Vagina (tissue), 2 donors: ENCODE measurements at regions not wholly inside any gene's neighbourhood (a gene's known extent, or its start where the extent isn't known, plus 50 kb on each side); places are given as distances from the start of the nearest gene placed in this dataset.

Experiments used
- POLR2A ChIP-seq, 2 donors: fragments of 450-650 bp; IDR thresholded peaks; one replicate each; pipeline ENCODE4 v1.6.1; 2017; ENCODE audit warnings: antibody characterized with exemption in 2 of 2, mild to moderate bottlenecking in 2 of 2, moderate library complexity in 2 of 2
- TF ChIP-seq, protein P1 (sequence below), 3 experiments: fragments of 450-650 bp in 2 of 3; fragments of 200-600 bp in 1 of 3; sonication (generic) in 1 of 3; IDR thresholded peaks; one replicate each; pipeline ENCODE4 v1.5.1; 2017 to 2019; ENCODE audit warnings: antibody characterized with exemption in 3 of 3, mild to moderate bottlenecking in 2 of 3, moderate library complexity in 2 of 3

DNA sequence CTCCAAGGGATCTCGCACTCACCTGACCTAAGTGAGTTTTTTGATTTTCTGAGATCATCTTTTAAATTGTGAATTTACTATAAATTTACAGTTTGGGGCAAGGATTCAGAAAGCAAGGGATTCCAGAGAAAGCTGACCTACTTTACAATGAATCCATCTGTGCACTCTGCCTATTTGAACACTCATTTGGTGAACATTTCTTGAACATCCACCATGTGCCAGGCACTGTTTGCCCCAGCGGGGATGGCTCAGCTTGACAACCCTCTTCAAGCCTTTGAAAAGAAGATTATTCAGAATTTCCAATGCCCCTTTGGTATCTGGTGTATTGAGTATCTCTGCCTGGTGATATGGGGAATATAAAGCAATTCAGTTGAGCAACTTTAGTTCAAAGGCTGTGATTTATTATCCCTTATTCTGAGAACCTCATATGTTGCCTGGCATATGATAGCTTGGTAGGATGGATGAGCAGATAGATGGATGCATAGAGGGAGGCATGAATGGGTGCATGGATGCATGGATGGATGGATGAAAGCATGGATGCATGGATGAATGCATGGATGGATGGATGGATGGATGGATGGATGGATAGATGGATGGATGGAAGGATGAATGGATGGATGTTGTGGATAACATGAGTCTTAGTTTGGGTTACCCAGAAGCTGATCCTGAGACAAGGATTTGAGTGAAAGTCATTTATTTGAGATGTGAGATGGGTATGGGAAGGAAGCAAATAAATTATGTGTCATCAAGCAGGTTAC, 149.7 kb upstream of the ZNF366 start:
- TF ChIP-seq POLR2A (IDR thresholded peaks at IDR 0.05): no peak
- TF ChIP-seq, protein P1, sequence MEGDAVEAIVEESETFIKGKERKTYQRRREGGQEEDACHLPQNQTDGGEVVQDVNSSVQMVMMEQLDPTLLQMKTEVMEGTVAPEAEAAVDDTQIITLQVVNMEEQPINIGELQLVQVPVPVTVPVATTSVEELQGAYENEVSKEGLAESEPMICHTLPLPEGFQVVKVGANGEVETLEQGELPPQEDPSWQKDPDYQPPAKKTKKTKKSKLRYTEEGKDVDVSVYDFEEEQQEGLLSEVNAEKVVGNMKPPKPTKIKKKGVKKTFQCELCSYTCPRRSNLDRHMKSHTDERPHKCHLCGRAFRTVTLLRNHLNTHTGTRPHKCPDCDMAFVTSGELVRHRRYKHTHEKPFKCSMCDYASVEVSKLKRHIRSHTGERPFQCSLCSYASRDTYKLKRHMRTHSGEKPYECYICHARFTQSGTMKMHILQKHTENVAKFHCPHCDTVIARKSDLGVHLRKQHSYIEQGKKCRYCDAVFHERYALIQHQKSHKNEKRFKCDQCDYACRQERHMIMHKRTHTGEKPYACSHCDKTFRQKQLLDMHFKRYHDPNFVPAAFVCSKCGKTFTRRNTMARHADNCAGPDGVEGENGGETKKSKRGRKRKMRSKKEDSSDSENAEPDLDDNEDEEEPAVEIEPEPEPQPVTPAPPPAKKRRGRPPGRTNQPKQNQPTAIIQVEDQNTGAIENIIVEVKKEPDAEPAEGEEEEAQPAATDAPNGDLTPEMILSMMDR (IDR thresholded peaks at IDR 0.05): no peak
